Ovary (tissue), 3 donors: ENCODE measurements at regions not wholly inside any gene's neighbourhood (a gene's known extent, or its start where the extent isn't known, plus 50 kb on each side); places are given as distances from the start of the nearest gene placed in this dataset.

Experiments
- EP300 ChIP-seq: sonication (generic); formaldehyde crosslinking; IDR thresholded peaks from one replicate; pipeline ENCODE4 v1.6.1; 2017; ENCODE audit warnings: antibody characterized with exemption
- POLR2A ChIP-seq: fragments of 450-650 bp; IDR thresholded peaks from one replicate; pipeline ENCODE4 v1.6.1; 2017; ENCODE audit warnings: antibody characterized with exemption, mild to moderate bottlenecking, moderate library complexity
- TF ChIP-seq, protein P1 (sequence below), 3 donors: fragments of 450-650 bp in 2 of 3; fragments of 200-600 bp in 1 of 3; IDR thresholded peaks; one replicate each; pipeline versions ENCODE4 v1.5.1 to v1.8.0; 2016 to 2022; ENCODE audit warnings: antibody characterized with exemption in 3 of 3, mild to moderate bottlenecking in 1 of 3
- donor health status: DM: no; HTN: no; CAD: no.

- no peak for TF ChIP-seq POLR2A
- TF ChIP-seq, protein P1, sequence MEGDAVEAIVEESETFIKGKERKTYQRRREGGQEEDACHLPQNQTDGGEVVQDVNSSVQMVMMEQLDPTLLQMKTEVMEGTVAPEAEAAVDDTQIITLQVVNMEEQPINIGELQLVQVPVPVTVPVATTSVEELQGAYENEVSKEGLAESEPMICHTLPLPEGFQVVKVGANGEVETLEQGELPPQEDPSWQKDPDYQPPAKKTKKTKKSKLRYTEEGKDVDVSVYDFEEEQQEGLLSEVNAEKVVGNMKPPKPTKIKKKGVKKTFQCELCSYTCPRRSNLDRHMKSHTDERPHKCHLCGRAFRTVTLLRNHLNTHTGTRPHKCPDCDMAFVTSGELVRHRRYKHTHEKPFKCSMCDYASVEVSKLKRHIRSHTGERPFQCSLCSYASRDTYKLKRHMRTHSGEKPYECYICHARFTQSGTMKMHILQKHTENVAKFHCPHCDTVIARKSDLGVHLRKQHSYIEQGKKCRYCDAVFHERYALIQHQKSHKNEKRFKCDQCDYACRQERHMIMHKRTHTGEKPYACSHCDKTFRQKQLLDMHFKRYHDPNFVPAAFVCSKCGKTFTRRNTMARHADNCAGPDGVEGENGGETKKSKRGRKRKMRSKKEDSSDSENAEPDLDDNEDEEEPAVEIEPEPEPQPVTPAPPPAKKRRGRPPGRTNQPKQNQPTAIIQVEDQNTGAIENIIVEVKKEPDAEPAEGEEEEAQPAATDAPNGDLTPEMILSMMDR (IDR thresholded peaks at IDR 0.05): no peak
- no peak for TF ChIP-seq EP300
These were observed 77.6 kb downstream of the TMEM18 start for GRCh38 chr2:599601-600000.
